ENCODE measurements at regions not wholly inside any gene's neighbourhood (a gene's known extent, or its start where the extent isn't known, plus 50 kb on each side); places are given as distances from the start of the nearest gene placed in this dataset.

DNA sequence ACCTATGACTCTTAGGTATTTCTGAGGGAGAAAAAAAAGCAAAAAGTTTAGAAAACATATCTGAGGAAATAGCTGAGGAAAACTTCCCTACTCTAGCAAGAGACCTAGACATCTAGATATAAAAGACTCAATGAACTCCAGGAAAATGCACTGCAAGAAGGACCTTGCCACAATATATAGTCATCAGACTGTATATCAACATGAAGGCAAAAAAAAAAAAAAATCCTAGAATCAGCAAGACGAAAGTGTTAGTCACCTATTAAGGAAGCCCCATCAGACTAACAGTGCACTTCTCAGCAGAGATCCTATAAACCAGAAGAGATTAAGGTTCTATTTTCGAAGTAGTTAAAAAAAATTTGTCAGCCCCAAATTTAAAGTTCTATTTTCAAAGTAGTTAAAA, 166.2 kb downstream of the TMEM38B start:
- in situ Hi-C loops (cut with HindIII; ENCODE audit: low sequenced_read_pairs): no loop called here
- DNase-seq (ENCODE audit: low read depth, low spot score): no peak
- no peak overlapping the region for H3K4me3 ChIP-seq (ENCODE audit: low read depth, low read length)
- TF ChIP-seq, protein P1, sequence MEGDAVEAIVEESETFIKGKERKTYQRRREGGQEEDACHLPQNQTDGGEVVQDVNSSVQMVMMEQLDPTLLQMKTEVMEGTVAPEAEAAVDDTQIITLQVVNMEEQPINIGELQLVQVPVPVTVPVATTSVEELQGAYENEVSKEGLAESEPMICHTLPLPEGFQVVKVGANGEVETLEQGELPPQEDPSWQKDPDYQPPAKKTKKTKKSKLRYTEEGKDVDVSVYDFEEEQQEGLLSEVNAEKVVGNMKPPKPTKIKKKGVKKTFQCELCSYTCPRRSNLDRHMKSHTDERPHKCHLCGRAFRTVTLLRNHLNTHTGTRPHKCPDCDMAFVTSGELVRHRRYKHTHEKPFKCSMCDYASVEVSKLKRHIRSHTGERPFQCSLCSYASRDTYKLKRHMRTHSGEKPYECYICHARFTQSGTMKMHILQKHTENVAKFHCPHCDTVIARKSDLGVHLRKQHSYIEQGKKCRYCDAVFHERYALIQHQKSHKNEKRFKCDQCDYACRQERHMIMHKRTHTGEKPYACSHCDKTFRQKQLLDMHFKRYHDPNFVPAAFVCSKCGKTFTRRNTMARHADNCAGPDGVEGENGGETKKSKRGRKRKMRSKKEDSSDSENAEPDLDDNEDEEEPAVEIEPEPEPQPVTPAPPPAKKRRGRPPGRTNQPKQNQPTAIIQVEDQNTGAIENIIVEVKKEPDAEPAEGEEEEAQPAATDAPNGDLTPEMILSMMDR (IDR thresholded peaks at IDR 0.05; ENCODE audit: low read depth, low read length): no peak

DNA sequence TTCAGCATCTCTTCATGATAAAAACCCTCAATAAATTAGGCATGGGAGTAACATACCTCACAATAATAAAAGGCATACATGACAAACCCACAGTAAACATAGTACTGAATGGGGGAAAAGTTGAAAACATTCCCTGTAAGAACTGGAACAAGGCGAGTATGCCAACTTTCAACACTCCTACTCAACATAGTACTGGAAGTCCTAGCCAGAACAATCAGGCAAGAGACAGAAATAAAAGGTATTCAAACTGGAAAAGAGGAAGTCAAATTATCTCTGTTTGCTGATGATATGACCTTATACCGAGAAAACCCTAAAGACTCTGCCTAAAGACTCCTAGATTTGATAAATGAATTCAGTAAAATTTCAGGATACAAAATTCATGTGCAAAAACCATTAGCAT, 167.6 kb downstream of the TMEM38B start:
- DNase-seq (ENCODE audit: low read depth, low spot score): no peak
- in situ Hi-C loops (cut with HindIII; ENCODE audit: low sequenced_read_pairs): no loop called here
- TF ChIP-seq, protein P1 (IDR thresholded peaks at IDR 0.05; ENCODE audit: low read depth, low read length): no peak
- H3K4me3 ChIP-seq (ENCODE audit: low read depth, low read length): no peak overlapping the region

DNA sequence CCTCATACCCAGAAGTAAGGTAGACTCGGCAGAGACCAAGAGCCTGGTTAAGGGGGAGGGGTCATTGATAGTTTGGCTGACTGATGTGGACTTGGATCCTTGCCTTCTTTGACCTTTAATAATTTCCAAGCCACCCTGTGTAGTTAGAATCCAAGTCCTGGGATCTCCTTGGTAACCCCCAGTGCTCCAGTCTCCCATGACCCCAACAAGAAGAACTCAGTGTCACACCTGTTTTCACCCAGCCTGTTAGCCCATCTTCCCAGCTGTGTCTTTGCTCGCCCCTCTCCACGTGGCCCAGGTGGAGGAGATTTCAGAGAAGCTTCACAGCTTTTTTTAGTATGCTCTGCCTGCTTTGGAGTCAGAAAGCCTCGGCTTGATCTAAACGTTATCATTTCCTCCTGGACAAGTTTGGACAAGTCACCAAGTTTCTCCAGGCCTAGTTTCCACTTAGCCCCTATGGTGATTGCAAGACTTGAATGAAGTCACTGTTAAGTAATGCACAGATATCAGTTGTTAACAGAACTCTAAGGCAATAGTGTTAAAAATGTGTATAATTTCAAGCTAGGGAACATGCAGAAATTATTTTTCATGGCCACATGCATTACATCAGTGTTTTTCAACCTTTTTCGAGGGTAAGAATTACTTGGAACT, 170.0 kb downstream of the TMEM38B start:
- in situ Hi-C loops (cut with HindIII; ENCODE audit: low sequenced_read_pairs): no loop called here
- DNase-seq (ENCODE audit: low read depth, low spot score): no peak
- TF ChIP-seq, protein P1 (IDR thresholded peaks at IDR 0.05; ENCODE audit: low read depth, low read length): no peak
- no peak overlapping the region for H3K4me3 ChIP-seq (ENCODE audit: low read depth, low read length)

DNA sequence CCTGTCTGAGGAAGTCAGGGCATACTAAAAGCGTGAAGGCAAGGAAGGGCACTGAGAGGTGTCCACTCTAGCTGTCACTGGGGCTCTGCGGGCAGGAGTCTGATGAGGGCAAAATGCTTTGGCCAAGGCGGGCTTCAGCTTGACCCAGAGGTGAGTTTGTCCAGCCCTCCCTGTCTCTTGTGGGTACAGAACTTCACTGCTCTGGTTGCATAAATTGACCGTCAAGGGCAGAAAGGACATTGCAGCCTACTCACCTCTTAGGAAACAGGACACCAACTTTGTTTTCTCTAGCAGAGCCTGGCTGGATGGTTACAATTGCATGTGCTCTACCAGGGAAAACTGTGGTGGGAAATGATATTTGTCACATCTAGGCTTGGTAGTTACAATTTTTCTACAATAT, 170.9 kb downstream of the TMEM38B start:
- in situ Hi-C loops (cut with HindIII; ENCODE audit: low sequenced_read_pairs): no loop called here
- no peak for DNase-seq (ENCODE audit: low read depth, low spot score)
- no peak overlapping the region for H3K4me3 ChIP-seq (ENCODE audit: low read depth, low read length)
- TF ChIP-seq, protein P1 (IDR thresholded peaks at IDR 0.05; ENCODE audit: low read depth, low read length): no peak

DNA sequence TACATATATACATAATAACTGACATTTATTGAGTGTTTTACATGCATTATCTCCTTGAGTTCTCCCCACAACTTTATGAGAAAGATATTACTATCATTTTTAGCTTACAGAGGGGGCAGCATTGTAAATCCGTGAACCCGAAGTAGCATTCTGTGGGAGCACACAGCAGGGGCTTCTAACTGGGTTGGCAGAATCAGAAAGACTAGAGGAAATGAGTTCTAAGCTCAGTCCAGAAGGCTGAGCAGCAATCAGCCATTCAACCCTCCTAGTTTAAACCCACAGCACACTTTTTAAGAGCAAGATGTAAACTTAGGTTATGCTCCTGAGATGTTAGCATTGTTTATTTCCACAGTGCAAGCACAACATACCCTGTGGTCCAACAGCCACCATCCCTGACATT, 177.2 kb downstream of the TMEM38B start:
- TF ChIP-seq, protein P1 (IDR thresholded peaks at IDR 0.05; ENCODE audit: low read depth, low read length): no peak
- H3K4me3 ChIP-seq (ENCODE audit: low read depth, low read length): no peak overlapping the region
- in situ Hi-C loops (cut with HindIII; ENCODE audit: low sequenced_read_pairs): no loop called here
- no peak for DNase-seq (ENCODE audit: low read depth, low spot score)

DNA sequence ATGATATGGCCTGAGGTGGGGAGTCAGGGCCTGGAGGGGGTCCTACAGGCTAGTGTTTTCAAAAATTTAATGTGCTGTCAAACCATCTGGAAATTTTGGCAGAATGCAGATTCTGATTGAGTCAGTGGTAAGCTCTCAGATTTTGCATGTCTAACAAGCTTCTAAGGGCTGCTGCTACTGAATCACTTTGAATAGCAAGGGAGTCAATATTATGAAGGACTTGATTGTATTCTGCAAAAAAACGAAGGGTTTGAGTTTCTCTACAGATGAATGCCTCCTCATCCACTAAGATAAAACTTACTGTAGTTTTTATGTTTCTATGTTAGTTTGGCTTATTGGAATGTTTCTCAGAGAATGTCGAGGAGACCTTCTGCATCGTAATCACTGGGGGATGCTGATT, 179.5 kb downstream of the TMEM38B start:
- in situ Hi-C loops (cut with HindIII; ENCODE audit: low sequenced_read_pairs): no loop called here
- TF ChIP-seq, protein P1 (IDR thresholded peaks at IDR 0.05; ENCODE audit: low read depth, low read length): no peak
- DNase-seq (ENCODE audit: low read depth, low spot score): no peak
- H3K4me3 ChIP-seq (ENCODE audit: low read depth, low read length): no peak overlapping the region

Data from astrocyte of the spinal cord (primary cell).